Peyer's patch (tissue), 4 donors: ENCODE measurements at regions not wholly inside any gene's neighbourhood (a gene's known extent, or its start where the extent isn't known, plus 50 kb on each side); places are given as distances from the start of the nearest gene placed in this dataset.

Source experiments
- DNase-seq, 3 donors: peaks; one replicate each; pipeline ENCODE4 v3.0.0-alpha.2; 2017 to 2019
- H3K27ac ChIP-seq, 4 donors: fragments of 200-600 bp; sonication (generic); one replicate each; pipeline ENCODE4 v1.5.1; 2016 to 2019
- H3K27me3 ChIP-seq, 2 donors: fragments of 200-600 bp; sonication (generic); one replicate each; pipeline ENCODE4 v1.5.1; 2019
- H3K36me3 ChIP-seq, 3 donors: fragments of 200-600 bp; sonication (generic); one replicate each; pipeline ENCODE4 v1.5.1; 2016 to 2019
- H3K4me1 ChIP-seq, 4 donors: fragments of 200-600 bp; sonication (generic); one replicate each; pipeline ENCODE4 v1.5.1; 2016 to 2019
- H3K4me3 ChIP-seq, 4 donors: fragments of 200-600 bp; sonication (generic); 1 replicate in 3 of 4; 2 replicates in 1 of 4; pipeline ENCODE4 v1.5.1; 2016 to 2019; ENCODE audit warnings: mild to moderate bottlenecking in 1 of 4
- H3K9me3 ChIP-seq, 4 donors: fragments of 200-600 bp; sonication (generic); one replicate each; pipeline ENCODE4 v1.5.1; 2016 to 2019; ENCODE audit warnings: mild to moderate bottlenecking in 1 of 4
- POLR2A ChIP-seq, 2 donors: fragments of 450-650 bp; IDR thresholded peaks; one replicate each; pipeline ENCODE4 v1.5.1; 2017; ENCODE audit warnings: antibody characterized with exemption in 2 of 2, mild to moderate bottlenecking in 2 of 2, moderate library complexity in 2 of 2
- TF ChIP-seq, protein P1 (sequence below), 6 experiments: fragments of 450-650 bp in 4 of 6; fragments of 200-600 bp in 2 of 6; sonication (generic) in 1 of 6; IDR thresholded peaks; one replicate each; pipeline ENCODE4 v1.5.1; 2017 to 2019; ENCODE audit warnings: antibody characterized with exemption in 6 of 6, mild to moderate bottlenecking in 3 of 6, moderate library complexity in 1 of 6

GRCh38 chr12:30330565-30330964, 365.1 kb downstream of the IPO8 start:
- Histone ChIP-seq H3K4me3 (no peak overlapping the region), H3K27me3 (no peaks in the 10 kb centered on the region), H3K9me3 (no peaks in the 10 kb centered on the region), H3K27ac (no peak overlapping the region), H3K4me1 (no peaks in the 10 kb centered on the region), H3K36me3 (no peaks in the 10 kb centered on the region)
- TF ChIP-seq POLR2A (IDR thresholded peaks at IDR 0.05): no peak
- TF ChIP-seq, protein P1, sequence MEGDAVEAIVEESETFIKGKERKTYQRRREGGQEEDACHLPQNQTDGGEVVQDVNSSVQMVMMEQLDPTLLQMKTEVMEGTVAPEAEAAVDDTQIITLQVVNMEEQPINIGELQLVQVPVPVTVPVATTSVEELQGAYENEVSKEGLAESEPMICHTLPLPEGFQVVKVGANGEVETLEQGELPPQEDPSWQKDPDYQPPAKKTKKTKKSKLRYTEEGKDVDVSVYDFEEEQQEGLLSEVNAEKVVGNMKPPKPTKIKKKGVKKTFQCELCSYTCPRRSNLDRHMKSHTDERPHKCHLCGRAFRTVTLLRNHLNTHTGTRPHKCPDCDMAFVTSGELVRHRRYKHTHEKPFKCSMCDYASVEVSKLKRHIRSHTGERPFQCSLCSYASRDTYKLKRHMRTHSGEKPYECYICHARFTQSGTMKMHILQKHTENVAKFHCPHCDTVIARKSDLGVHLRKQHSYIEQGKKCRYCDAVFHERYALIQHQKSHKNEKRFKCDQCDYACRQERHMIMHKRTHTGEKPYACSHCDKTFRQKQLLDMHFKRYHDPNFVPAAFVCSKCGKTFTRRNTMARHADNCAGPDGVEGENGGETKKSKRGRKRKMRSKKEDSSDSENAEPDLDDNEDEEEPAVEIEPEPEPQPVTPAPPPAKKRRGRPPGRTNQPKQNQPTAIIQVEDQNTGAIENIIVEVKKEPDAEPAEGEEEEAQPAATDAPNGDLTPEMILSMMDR (IDR thresholded peaks at IDR 0.05): no peak
- no peak for DNase-seq

DNA sequence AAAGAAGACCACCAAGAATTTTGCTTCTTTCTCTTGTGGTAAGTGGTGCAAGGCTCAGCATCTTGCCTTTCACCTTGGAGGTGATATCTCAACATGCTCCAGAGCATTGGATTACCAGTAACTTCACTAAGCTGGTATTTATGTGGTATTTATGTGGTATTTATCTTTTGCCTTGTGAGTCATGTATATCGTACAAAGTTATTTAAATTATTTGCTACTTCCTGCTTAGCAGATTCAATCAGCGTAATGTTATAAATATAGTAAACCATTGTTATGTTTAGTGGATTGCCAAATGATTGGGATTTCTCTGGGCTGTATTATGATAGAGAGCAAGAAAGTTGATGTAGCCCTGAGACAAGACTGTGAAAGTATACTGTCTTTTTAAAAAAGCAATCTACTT, 366.4 kb downstream of the IPO8 start:
- Histone ChIP-seq H3K36me3 (no peaks in the 10 kb centered on the region), H3K27ac (no peak overlapping the region), H3K9me3 (no peaks in the 10 kb centered on the region), H3K4me3 (no peak overlapping the region), H3K4me1 (no peaks in the 10 kb centered on the region), H3K27me3 (no peaks in the 10 kb centered on the region)
- no peak for TF ChIP-seq POLR2A (IDR thresholded peaks at IDR 0.05)
- TF ChIP-seq, protein P1 (IDR thresholded peaks at IDR 0.05): no peak
- no peak for DNase-seq

- TF ChIP-seq, protein P1 (IDR thresholded peaks at IDR 0.05): no peak
- no peak for TF ChIP-seq POLR2A (IDR thresholded peaks at IDR 0.05)
- H3K27me3 ChIP-seq: no peaks in the 10 kb centered on the region
- no peak overlapping the region for H3K27ac ChIP-seq
- no peaks in the 10 kb centered on the region for H3K9me3 ChIP-seq
- H3K4me1 ChIP-seq: no peaks in the 10 kb centered on the region
- DNase-seq: no peak
- no peaks in the 10 kb centered on the region for H3K36me3 ChIP-seq
- no peak overlapping the region for H3K4me3 ChIP-seq
Measured at GRCh38 chr12:30323008-30323407, 372.7 kb downstream of the IPO8 start.

DNA sequence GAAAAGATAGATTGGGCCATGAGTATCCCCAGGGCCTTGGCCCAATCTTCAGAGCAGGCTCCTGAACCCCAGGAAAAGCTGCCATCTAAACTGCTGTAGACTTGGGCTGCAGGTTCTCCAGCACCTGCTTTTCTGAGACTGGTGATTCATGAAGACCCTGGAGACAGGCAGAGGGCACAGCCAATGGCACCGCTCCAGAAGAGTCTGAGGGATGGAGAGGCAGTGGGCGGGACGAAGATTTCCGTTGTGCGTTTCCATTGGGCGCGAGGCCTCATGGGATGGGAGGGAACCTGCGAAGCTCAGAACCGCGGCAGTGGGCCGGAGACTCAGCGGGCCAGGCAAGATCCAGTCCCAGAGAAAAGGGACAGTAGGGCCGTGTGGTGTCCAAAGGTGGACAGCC, 375.1 kb downstream of the IPO8 start:
- Histone ChIP-seq H3K27ac (no peak overlapping the region), H3K4me1 (no peaks in the 10 kb centered on the region), H3K4me3 (no peak overlapping the region), H3K36me3 (no peaks in the 10 kb centered on the region), H3K27me3 (no peaks in the 10 kb centered on the region), H3K9me3 (no peaks in the 10 kb centered on the region)
- TF ChIP-seq, protein P1 (IDR thresholded peaks at IDR 0.05): no peak
- no peak for TF ChIP-seq POLR2A (IDR thresholded peaks at IDR 0.05)
- no peak for DNase-seq

GRCh38 chr12:30314506-30315100, 381.1 kb downstream of the IPO8 start:
- Histone ChIP-seq H3K27ac (no peak overlapping the region), H3K27me3 (no peaks in the 10 kb centered on the region), H3K4me3 (no peak overlapping the region), H3K36me3 (no peaks in the 10 kb centered on the region), H3K9me3 (peaks cover 0 to 4% (median 0%) of the 10 kb centered on the region in 4 donors), H3K4me1 (no peaks in the 10 kb centered on the region)
- DNase-seq: no peak
- TF ChIP-seq, protein P1 (IDR thresholded peaks at IDR 0.05): no peak
- TF ChIP-seq POLR2A (IDR thresholded peaks at IDR 0.05): no peak
